AG04449 (cell line): ENCODE measurements at regions not wholly inside any gene's neighbourhood (a gene's known extent, or its start where the extent isn't known, plus 50 kb on each side); places are given as distances from the start of the nearest gene placed in this dataset.

Experiments used
- CTCF ChIA-PET: fragments of 350-600 bp; formaldehyde crosslinking; extraction: SDS; loops from one replicate; lab custom pipeline; 2021; ENCODE audit warnings: antibody characterized with exemption; lab: Yijun Ruan, JAX
- POLR2A ChIA-PET: fragments of 400-600, 350-600 bp; formaldehyde crosslinking; extraction: SDS; loops from one replicate; lab custom pipeline; 2020; ENCODE audit warnings: antibody characterized with exemption, inconsistent platforms; lab: Yijun Ruan, JAX
- DNase-seq: peaks from one replicate; pipeline ENCODE4 v3.0.0-alpha.2; 2010; ENCODE audit warnings: low read depth, low spot score
- H3K4me3 ChIP-seq: 2 replicates; pipeline ENCODE4 v1.5.1; 2011; ENCODE audit warnings: low read depth, mild to moderate bottlenecking, control low read depth, low read length
- TF ChIP-seq, protein P1 (sequence below): IDR thresholded peaks from one replicate; pipeline ENCODE4 v1.5.1; 2011; ENCODE audit warnings: mild to moderate bottlenecking, moderate library complexity, low read length, control low read depth, inconsistent platforms; ENCODE audit not compliant: insufficient read depth; ENCODE audit errors: missing control alignments

DNA sequence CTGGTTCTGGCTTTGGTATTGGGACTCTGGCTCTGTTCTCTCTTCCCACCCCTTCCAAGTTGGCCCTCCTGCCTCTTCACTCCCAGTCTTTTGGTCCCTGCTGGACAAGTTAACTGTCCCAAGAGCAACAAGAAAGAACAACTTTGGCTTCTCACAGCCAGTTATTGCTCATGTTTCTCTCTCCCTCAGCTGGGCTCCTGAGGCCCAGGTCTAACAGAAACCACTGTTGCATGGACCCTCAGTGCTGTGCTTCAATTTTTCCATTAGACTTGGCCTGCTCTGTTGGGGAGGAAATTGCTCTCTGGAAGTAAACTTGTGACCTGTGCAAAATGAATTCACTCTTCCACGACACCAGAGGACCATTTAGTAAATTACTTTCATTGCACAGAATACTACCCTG is 64.5 kb downstream of the CHST2 start:
- ChIA-PET CTCF (no interaction called here), POLR2A (no interaction called here)
- DNase-seq = no peak
- TF ChIP-seq, protein P1, sequence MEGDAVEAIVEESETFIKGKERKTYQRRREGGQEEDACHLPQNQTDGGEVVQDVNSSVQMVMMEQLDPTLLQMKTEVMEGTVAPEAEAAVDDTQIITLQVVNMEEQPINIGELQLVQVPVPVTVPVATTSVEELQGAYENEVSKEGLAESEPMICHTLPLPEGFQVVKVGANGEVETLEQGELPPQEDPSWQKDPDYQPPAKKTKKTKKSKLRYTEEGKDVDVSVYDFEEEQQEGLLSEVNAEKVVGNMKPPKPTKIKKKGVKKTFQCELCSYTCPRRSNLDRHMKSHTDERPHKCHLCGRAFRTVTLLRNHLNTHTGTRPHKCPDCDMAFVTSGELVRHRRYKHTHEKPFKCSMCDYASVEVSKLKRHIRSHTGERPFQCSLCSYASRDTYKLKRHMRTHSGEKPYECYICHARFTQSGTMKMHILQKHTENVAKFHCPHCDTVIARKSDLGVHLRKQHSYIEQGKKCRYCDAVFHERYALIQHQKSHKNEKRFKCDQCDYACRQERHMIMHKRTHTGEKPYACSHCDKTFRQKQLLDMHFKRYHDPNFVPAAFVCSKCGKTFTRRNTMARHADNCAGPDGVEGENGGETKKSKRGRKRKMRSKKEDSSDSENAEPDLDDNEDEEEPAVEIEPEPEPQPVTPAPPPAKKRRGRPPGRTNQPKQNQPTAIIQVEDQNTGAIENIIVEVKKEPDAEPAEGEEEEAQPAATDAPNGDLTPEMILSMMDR = no peak
- H3K4me3 ChIP-seq = no peak overlapping the region

DNA sequence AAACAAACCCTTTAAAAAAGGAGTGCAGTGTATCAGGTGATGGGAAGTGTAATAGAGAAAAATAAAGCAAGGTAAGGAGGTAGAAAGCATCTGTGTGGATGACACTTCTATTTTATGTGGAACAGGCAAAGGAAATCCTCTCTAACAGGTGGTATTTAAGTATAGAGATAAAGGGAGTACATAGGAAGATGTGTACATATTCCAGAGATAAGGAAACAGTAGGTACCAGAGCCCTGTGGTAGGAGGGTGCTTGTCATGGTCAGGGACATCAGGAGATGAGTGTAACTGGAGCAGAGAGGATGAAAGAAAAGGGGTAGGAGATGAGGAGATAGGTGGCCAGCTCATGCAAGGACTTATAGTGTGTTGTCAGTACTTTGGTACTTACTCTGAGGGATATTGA is 65.8 kb downstream of the CHST2 start:
- no peak for DNase-seq
- ChIA-PET CTCF (no interaction called here), POLR2A (no interaction called here)
- H3K4me3 ChIP-seq = no peak overlapping the region
- TF ChIP-seq, protein P1 = no peak

DNA sequence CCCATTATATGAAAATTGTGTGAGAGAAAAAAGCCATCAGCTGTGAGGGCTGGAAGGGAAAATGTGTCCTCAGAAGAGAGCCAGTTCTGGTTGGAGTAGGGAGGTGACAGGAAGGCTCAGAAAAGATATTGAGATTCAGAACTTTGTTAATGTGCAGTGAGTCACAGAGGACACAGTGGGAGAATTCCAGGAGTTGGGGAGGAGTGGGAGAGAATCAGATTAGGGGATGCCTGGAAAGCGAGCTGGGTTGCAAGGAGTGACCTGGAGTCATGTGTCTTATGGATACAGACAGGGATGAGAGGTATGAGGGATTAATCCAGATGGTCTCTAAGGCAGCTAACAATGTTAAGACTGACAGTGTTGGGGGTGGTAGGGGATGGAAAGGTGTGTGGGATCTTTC is 67.5 kb downstream of the CHST2 start:
- TF ChIP-seq, protein P1 = no peak
- CTCF ChIA-PET = interaction anchor here (1.3 kb wide), 1 partner anchor 11 kb away, joined by 5 read pairs; no protein-coding TSS in a partner anchor
- no peak overlapping the region for H3K4me3 ChIP-seq
- POLR2A ChIA-PET = no interaction called here
- DNase-seq = no peak

DNA sequence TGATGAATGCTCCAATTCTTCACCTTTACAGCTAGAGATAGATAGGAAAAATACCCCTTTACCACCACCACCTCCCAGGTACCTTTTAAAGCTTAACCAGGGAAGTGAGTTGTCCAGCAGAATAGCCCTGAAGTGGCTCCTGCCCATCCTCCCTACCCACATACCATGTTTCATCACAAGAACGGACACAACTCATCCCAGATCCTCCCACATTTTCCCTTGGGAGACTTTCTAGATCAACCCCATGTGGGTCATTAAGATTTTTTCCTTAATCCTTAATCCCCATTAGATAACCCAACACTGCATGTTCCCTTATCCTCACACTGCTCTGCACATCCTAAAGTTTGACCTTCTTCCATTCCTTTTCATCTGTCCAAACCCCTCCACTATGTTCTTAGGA is 69.3 kb downstream of the CHST2 start:
- POLR2A ChIA-PET = no interaction called here
- H3K4me3 ChIP-seq = no peak overlapping the region
- no peak for DNase-seq
- CTCF ChIA-PET = no interaction called here
- TF ChIP-seq, protein P1 = no peak

DNA sequence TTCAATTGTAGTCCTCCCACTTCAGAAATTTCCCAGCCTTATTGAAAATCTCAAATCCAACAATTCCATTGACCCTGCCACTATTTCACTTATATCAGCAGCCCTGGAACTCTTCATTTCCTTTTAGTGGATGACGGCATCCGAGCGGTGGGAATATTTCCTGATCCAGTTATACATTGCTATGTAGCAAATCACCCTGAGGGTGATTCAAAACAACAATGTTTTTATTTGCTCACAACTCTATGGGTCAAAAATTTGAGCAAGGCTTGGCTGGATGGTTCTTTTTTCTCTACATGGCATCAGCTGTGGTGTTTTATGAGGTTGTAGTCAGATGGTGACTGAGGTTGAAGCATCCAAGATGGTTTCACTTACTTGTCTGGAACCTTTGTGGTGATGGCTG is 70.5 kb downstream of the CHST2 start:
- POLR2A ChIA-PET = no interaction called here

DNA sequence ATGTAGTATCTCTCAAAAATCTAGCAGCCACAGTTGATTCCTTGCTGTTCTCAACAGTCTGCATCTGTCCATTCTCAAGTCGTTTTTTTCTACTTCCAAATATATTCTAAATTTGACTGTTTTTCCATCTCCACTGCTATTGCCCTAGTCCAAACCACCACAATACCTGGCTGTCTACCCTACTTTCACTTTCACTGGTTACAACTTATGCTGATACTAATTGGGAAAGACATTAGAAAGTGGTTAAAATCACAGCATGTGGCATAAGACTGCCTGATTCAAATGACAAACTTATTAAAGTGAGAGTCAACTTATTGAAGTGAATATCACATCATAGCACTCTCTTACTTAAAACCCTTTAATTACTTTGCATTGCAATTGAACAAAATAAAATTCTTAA is 72.6 kb downstream of the CHST2 start:
- POLR2A ChIA-PET = no interaction called here
- TF ChIP-seq, protein P1 = no peak
- CTCF ChIA-PET = no interaction called here
- no peak overlapping the region for H3K4me3 ChIP-seq
- DNase-seq = no peak

More for the DNA sequence above, 70.5 kb downstream of the CHST2 start:
- no peak overlapping the region for H3K4me3 ChIP-seq
- CTCF ChIA-PET = no interaction called here
- no peak for DNase-seq
- TF ChIP-seq, protein P1 = no peak
